CD4-positive, alpha-beta memory T cell (primary cell): ENCODE measurements at regions not wholly inside any gene's neighbourhood (a gene's known extent, or its start where the extent isn't known, plus 50 kb on each side); places are given as distances from the start of the nearest gene placed in this dataset.

Experiments
- CTCF ChIA-PET: fragments of 350-600 bp; sonication (Branson Sonifier 250); formaldehyde crosslinking; loops from one replicate; lab custom pipeline; 2021; ENCODE audit warnings: inconsistent platforms; ENCODE audit not compliant: partially characterized antibody; lab: Charles Lee
- POLR2A ChIA-PET: fragments of 350-600 bp; sonication (Branson Sonifier 250); formaldehyde crosslinking; loops from one replicate; lab custom pipeline; 2021; ENCODE audit not compliant: partially characterized antibody; lab: Charles Lee
- DNase-seq, 5 donors: peaks; one replicate each; pipeline versions ENCODE4 v3.0.0 to v3.0.0-alpha.2; 2020 to 2022; ENCODE audit warnings: mixed read lengths in 1 of 5
- H3K27ac ChIP-seq: one replicate; pipeline ENCODE4 v1.7.0; 2013; ENCODE audit warnings: low read depth, low read length
- H3K27me3 ChIP-seq: 2 replicates; pipeline ENCODE4 v1.7.0; 2013; ENCODE audit warnings: mild to moderate bottlenecking, low read length, moderate library complexity; ENCODE audit not compliant: insufficient read depth
- H3K36me3 ChIP-seq: 2 replicates; pipeline ENCODE4 v1.7.0; 2013; ENCODE audit warnings: mild to moderate bottlenecking, low read length, moderate library complexity; ENCODE audit not compliant: insufficient read depth
- H3K4me1 ChIP-seq: 2 replicates; pipeline ENCODE4 v1.7.0; 2013; ENCODE audit warnings: mild to moderate bottlenecking, low read length, moderate library complexity; ENCODE audit not compliant: insufficient read depth
- H3K4me3 ChIP-seq, 2 donors: one replicate each; pipeline ENCODE4 v1.7.0; 2013; ENCODE audit warnings: low read length in 2 of 2, mild to moderate bottlenecking in 1 of 2
- H3K9me3 ChIP-seq, 2 donors: one replicate each; pipeline ENCODE4 v1.7.0; 2013; ENCODE audit warnings: low read length in 2 of 2, control low read depth in 1 of 2; ENCODE audit not compliant: control insufficient read depth in 1 of 2
- H3K27ac Mint-ChIP-seq, 7 donors: one replicate each; pipeline ENCODE4 v1.8.0; 2020 to 2021; ENCODE audit warnings: mixed read lengths in 7 of 7, mild to moderate bottlenecking in 6 of 7, inconsistent platforms in 3 of 7, moderate library complexity in 3 of 7
- H3K27me3 Mint-ChIP-seq, 2 donors: one replicate each; pipeline ENCODE4 v1.8.0; 2020 to 2021; ENCODE audit warnings: mixed read lengths in 2 of 2
- H3K36me3 Mint-ChIP-seq, 2 donors: one replicate each; pipeline ENCODE4 v1.8.0; 2020 to 2021; ENCODE audit warnings: mixed read lengths in 2 of 2, inconsistent platforms in 1 of 2, mild to moderate bottlenecking in 1 of 2
- H3K4me1 Mint-ChIP-seq, 4 donors: one replicate each; pipeline ENCODE4 v1.8.0; 2020 to 2021; ENCODE audit warnings: mixed read lengths in 4 of 4, mild to moderate bottlenecking in 1 of 4
- H3K4me3 Mint-ChIP-seq, 8 donors: one replicate each; pipeline ENCODE4 v1.8.0; 2020 to 2021; ENCODE audit warnings: mixed read lengths in 8 of 8, mild to moderate bottlenecking in 7 of 8, moderate library complexity in 6 of 8, inconsistent platforms in 3 of 8
- H3K9me3 Mint-ChIP-seq, 8 donors: one replicate each; pipeline ENCODE4 v1.8.0; 2020 to 2021; ENCODE audit warnings: mixed read lengths in 8 of 8, mild to moderate bottlenecking in 5 of 8, inconsistent platforms in 3 of 8, moderate library complexity in 1 of 8
- intact Hi-C: fragments of 100-400 bp; cut with micrococcal nuclease; formaldehyde crosslinking; loops from one replicate; pipeline ENCODE4 v1.15.1; 2023

DNA sequence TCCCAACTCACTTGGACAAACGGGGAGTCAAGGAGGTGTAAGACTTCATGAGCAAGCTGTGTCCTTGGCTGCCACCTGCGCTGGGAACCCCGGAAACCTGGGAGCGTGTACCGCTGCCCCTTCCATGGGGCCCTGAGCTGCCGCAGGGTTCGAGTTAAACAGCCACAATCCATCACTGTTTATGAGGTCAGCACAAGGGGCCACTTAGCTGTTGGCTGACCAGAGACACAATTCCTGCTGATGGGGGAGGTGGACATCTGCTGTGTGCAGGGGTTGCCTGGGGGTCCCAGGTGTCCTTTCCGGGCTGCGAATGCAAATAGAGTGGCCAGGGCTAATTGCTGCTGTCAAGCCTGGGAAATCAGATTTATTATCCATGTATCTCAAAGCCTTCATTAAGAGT is 549.3 kb downstream of the BRD1 start:
- intact Hi-C loops = no loop called here
- peaks cover 12 to 18% of the 10 kb centered on the region in 2 donors for H3K27me3 Mint-ChIP-seq
- no peak overlapping the region for H3K4me3 ChIP-seq
- CTCF ChIA-PET = no interaction called here
- no peaks in the 10 kb centered on the region for H3K27me3 ChIP-seq
- no peaks in the 10 kb centered on the region for H3K4me1 ChIP-seq
- no peaks in the 10 kb centered on the region for H3K9me3 ChIP-seq
- peaks cover 0 to 20% (median 10%) of the 10 kb centered on the region in 8 donors for H3K9me3 Mint-ChIP-seq
- no peak overlapping the region for H3K4me3 Mint-ChIP-seq
- POLR2A ChIA-PET = no interaction called here
- no peaks in the 10 kb centered on the region for H3K36me3 Mint-ChIP-seq
- no peaks in the 10 kb centered on the region for H3K36me3 ChIP-seq
- no peak overlapping the region for H3K27ac ChIP-seq
- H3K4me1 Mint-ChIP-seq = no peaks in the 10 kb centered on the region
- no peak for DNase-seq
- no peak overlapping the region for H3K27ac Mint-ChIP-seq

DNA sequence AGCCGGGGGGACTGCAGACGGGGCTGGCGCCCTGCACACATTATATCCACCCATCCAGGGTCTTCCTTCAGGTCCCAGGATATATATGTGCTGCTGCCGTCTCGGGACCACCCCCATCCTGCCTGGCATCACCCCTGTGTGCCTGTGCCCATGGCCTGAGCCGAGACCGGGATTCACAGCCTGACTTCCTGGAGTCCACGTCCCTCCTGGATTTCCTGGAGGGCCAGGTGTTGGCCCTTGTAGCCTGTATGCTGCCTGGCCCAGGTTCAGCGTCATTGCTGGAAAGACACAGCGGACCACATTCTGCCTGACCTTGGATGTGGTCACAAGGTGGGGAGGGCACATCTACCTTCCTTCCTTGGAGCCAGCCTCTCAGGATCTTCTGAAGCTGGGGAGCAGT is 551.1 kb downstream of the BRD1 start:
- no peak for DNase-seq
- H3K27ac ChIP-seq = no peak overlapping the region
- Mint-ChIP-seq H3K27ac (no peak overlapping the region), H3K36me3 (no peaks in the 10 kb centered on the region), H3K4me3 (no peak overlapping the region), H3K27me3 (peaks cover 8 to 13% of the 10 kb centered on the region in 2 donors), H3K4me1 (no peaks in the 10 kb centered on the region), H3K9me3 (peaks cover 0 to 20% (median 10%) of the 10 kb centered on the region in 8 donors)
- CTCF ChIA-PET = no interaction called here
- no peaks in the 10 kb centered on the region for H3K36me3 ChIP-seq
- H3K4me1 ChIP-seq = no peaks in the 10 kb centered on the region
- no peaks in the 10 kb centered on the region for H3K9me3 ChIP-seq
- H3K4me3 ChIP-seq = no peak overlapping the region
- intact Hi-C loops = no loop called here
- H3K27me3 ChIP-seq = no peaks in the 10 kb centered on the region
- POLR2A ChIA-PET = no interaction called here

DNA sequence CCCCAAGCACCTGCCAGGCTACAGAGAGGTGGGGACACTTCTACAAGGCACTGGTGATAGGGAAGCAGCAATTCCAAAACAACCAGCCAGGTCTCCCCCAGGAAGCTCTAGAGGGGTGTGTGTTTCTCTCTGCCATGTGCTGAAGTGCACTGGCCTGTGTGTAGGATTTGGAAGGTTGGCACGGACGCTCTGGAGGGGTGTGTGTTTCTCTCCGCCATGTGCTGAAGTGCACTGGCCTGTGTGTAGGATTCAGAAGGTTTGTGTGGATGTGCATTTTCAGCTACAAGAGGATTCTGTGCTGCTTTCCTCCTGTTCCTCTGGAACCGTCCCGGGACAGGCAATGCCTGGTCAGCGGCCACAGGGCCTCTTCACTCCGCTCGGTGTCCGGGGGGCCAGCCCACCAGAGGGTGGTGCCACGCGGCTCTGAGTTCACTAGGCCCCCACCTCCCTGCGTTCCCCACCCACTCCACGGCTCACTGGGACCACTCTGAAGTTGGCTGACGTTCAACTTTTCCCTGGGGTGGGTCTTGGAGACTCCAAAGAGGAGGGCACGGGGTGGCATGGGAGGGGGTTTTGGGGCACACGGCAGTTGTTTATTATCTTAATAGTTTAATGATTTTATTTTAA is 552.8 kb downstream of the BRD1 start:
- H3K9me3 ChIP-seq = no peaks in the 10 kb centered on the region
- no peaks in the 10 kb centered on the region for H3K4me1 Mint-ChIP-seq
- H3K27ac ChIP-seq = no peak overlapping the region
- no peaks in the 10 kb centered on the region for H3K36me3 Mint-ChIP-seq
- H3K4me3 Mint-ChIP-seq = no peak overlapping the region
- no peaks in the 10 kb centered on the region for H3K27me3 ChIP-seq
- H3K9me3 Mint-ChIP-seq = peaks cover 0 to 6% (median 1%) of the 10 kb centered on the region in 8 donors
- peaks cover 9 to 13% of the 10 kb centered on the region in 2 donors for H3K27me3 Mint-ChIP-seq
- POLR2A ChIA-PET = no interaction called here
- no peak for DNase-seq
- H3K4me1 ChIP-seq = no peaks in the 10 kb centered on the region
- H3K27ac Mint-ChIP-seq = no peak overlapping the region
- intact Hi-C loops = no loop called here
- CTCF ChIA-PET = no interaction called here
- no peak overlapping the region for H3K4me3 ChIP-seq
- no peaks in the 10 kb centered on the region for H3K36me3 ChIP-seq

DNA sequence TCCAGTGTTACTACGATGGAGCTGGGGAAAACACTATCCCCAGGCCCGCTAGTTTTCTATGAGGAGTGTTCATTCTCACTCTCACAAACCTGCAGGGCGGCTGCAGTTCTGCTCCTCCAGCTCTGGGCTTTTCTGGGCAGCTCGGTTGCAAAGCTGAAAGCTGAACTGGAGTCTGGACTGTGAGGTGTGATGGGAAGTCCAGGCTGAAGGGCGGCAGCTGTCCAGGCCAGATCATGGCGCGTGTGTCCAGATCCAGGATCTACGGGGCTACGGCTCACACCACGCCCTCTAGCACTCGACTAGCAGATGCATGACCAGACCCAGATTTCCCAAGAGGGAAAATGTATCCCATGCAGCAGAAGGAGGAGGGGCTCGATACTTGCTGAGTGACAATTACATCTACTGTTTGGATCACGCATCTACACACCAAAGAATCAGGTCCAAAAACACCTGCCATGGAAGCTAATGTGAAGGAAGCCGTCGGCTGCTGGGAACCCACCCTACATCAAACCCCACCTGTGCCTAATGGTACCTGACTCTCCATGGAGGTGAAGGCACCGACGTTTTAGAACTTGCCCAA is 555.0 kb downstream of the BRD1 start:
- Mint-ChIP-seq H3K36me3 (no peaks in the 10 kb centered on the region), H3K27me3 (peaks cover 17 to 25% of the 10 kb centered on the region in 2 donors), H3K9me3 (no peaks in the 10 kb centered on the region), H3K4me3 (no peak overlapping the region), H3K27ac (no peak overlapping the region), H3K4me1 (no peaks in the 10 kb centered on the region)
- H3K4me1 ChIP-seq = no peaks in the 10 kb centered on the region
- ChIA-PET POLR2A (no interaction called here), CTCF (no interaction called here)
- H3K27ac ChIP-seq = no peak overlapping the region
- no peaks in the 10 kb centered on the region for H3K9me3 ChIP-seq
- intact Hi-C loops = no loop called here
- H3K27me3 ChIP-seq = no peaks in the 10 kb centered on the region
- no peak for DNase-seq
- no peaks in the 10 kb centered on the region for H3K36me3 ChIP-seq
- H3K4me3 ChIP-seq = no peak overlapping the region

DNA sequence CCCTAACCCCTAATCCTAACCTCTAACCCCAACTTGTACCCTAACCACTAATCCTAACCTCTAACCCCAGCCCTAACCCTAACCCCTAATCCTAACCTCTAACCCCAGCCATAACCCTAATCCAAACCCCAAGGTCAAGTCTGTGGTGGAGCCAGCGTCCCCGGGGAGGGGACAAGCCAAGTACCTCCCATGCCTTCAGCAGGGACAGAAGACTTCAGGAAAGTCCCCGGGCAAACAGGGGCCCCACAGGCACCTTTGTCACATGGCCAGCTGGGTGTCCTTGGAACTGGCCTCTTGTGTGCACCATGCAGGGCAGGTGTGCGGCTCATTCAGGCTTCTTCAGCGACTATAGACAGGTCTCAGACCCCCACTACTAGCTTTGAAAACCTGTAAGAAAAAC is 555.8 kb downstream of the BRD1 start:
- CTCF ChIA-PET = no interaction called here
- Mint-ChIP-seq H3K9me3 (no peaks in the 10 kb centered on the region), H3K27ac (no peak overlapping the region), H3K36me3 (no peaks in the 10 kb centered on the region), H3K27me3 (peaks cover 18 to 25% of the 10 kb centered on the region in 2 donors), H3K4me1 (no peaks in the 10 kb centered on the region), H3K4me3 (no peak overlapping the region)
- Histone ChIP-seq H3K36me3 (no peaks in the 10 kb centered on the region), H3K4me1 (no peaks in the 10 kb centered on the region), H3K4me3 (no peak overlapping the region), H3K27me3 (no peaks in the 10 kb centered on the region), H3K27ac (no peak overlapping the region), H3K9me3 (no peaks in the 10 kb centered on the region)
- no peak for DNase-seq
- POLR2A ChIA-PET = no interaction called here
- intact Hi-C loops = no loop called here

DNA sequence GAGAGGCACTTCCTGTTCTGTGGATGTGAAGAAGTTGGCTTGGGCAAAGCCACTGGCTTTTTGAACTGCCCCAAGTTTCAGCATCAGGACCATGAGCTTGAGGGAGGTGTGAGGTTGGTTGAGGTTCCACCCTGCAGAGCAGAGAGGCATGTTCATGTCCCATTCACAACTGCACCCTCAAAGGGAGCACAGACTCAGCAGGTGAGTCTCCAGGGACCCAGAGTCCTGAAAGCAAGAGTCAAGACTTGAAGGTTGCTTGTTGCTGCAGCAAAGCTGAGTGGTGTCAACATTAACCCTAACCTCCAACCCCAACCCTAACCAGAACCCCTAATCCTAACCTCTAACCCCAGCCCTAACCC is 556.3 kb downstream of the BRD1 start:
- Histone ChIP-seq H3K4me1 (no peaks in the 10 kb centered on the region), H3K9me3 (no peaks in the 10 kb centered on the region), H3K27ac (no peak overlapping the region), H3K27me3 (no peaks in the 10 kb centered on the region), H3K36me3 (no peaks in the 10 kb centered on the region), H3K4me3 (no peak overlapping the region)
- H3K9me3 Mint-ChIP-seq = no peaks in the 10 kb centered on the region
- intact Hi-C loops = no loop called here
- peaks cover 18 to 25% of the 10 kb centered on the region in 2 donors for H3K27me3 Mint-ChIP-seq
- no peak for DNase-seq
- no peak overlapping the region for H3K27ac Mint-ChIP-seq
- ChIA-PET POLR2A (no interaction called here), CTCF (no interaction called here)
- no peak overlapping the region for H3K4me3 Mint-ChIP-seq
- H3K4me1 Mint-ChIP-seq = no peaks in the 10 kb centered on the region
- H3K36me3 Mint-ChIP-seq = no peaks in the 10 kb centered on the region

DNA sequence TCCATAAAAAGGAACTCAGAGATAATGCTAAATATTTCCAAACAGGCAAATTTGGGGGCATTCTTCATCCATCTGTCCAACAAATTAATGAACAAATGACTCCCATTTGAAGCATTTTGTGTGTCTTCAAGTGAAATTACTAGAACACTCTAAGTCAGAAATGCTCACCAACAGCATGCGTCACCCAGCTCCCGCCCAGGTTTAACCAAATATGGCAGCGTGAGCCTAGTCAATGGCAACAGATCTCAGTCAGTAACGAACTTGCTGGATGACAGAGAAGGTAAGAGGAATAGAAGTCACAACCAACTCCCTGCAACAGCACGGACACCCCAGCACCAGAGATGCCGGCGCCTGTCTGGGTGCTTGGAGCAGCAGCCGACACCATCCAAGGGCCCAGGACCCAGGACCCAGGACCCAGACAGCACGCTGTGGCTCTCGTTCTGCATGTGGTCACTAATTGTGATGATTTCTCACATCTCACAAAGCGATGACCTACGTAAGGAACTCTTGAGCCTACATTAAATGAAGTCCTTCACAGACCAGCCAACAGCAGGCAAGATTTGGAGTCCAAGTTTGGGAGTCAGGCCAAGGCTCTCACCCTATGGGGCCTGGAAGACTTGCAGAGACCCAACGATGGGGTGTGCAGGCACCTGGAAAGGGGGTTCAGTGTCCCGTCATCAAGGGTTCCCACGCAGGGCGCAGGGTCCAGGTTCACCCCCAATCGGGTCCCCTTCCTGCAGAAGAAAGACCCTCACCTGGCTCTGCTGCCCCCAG is 556.9 kb downstream of the BRD1 start:
- POLR2A ChIA-PET = no interaction called here
- Mint-ChIP-seq H3K27ac (no peak overlapping the region), H3K36me3 (no peaks in the 10 kb centered on the region), H3K9me3 (no peaks in the 10 kb centered on the region), H3K4me1 (no peaks in the 10 kb centered on the region), H3K27me3 (peaks cover 13 to 23% of the 10 kb centered on the region in 2 donors), H3K4me3 (no peak overlapping the region)
- Histone ChIP-seq H3K4me3 (no peak overlapping the region), H3K9me3 (no peaks in the 10 kb centered on the region), H3K27me3 (no peaks in the 10 kb centered on the region), H3K4me1 (no peaks in the 10 kb centered on the region), H3K36me3 (no peaks in the 10 kb centered on the region), H3K27ac (no peak overlapping the region)
- DNase-seq = no peak
- CTCF ChIA-PET = no interaction called here
- intact Hi-C loops = no loop called here
